ENCODE measurements at regions not wholly inside any gene's neighbourhood (a gene's known extent, or its start where the extent isn't known, plus 50 kb on each side); places are given as distances from the start of the nearest gene placed in this dataset.

GRCh38 chr22:48209473-48210197 lies 1447.2 kb downstream of the TBC1D22A start:
- TF ChIP-seq CTCF (IDR thresholded peaks at IDR 0.05; ENCODE audit: low read depth, low read length, poor library complexity, severe bottlenecking) (no peak), EZH2phosphoT487 (IDR thresholded peaks at IDR 0.05; ENCODE audit: borderline replicate concordance, low read length) (no peak)
